A673 (cell line): ENCODE measurements at regions not wholly inside any gene's neighbourhood (a gene's known extent, or its start where the extent isn't known, plus 50 kb on each side); places are given as distances from the start of the nearest gene placed in this dataset.

Experiments used
- EZH2 ChIP-seq: fragments of 200-600 bp; sonication (generic); IDR thresholded peaks from 2 replicates; pipeline ENCODE4 v1.6.1; 2017; ENCODE audit warnings: borderline replicate concordance, low read depth, mild to moderate bottlenecking, mixed read lengths, antibody characterized with exemption, low read length; ENCODE audit not compliant: poor library complexity, severe bottlenecking
- TF ChIP-seq, protein P1 (sequence below): fragments of 300-800, 200-600 bp; sonication (generic); conservative IDR thresholded peaks from 2 replicates; pipeline ENCODE4 v1.5.1; 2017; ENCODE audit warnings: low read depth, mild to moderate bottlenecking, antibody characterized with exemption, low read length, moderate library complexity, mixed read lengths

DNA sequence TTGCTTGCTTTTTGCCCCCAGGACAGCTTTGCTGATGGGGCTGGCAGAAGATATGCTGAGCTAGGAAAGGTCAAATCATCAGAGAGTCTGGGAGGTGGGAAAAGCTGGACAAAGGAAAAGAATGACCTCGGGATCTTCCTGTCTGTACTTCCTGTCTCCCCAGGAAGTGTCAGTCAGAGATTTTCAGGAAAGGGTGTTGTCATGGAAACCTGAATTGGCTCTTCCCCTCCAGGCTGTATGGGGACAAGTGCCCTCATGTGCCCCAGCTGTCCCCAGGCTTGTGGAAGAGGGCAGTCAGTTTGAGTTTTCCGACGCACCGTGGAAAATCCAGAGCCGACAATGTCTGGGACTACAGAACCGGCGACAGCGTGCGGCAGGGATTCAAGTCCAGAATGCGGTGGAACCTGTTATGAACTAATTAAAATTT lies 122.7 kb upstream of the ZFHX3 start:
- TF ChIP-seq, protein P1, sequence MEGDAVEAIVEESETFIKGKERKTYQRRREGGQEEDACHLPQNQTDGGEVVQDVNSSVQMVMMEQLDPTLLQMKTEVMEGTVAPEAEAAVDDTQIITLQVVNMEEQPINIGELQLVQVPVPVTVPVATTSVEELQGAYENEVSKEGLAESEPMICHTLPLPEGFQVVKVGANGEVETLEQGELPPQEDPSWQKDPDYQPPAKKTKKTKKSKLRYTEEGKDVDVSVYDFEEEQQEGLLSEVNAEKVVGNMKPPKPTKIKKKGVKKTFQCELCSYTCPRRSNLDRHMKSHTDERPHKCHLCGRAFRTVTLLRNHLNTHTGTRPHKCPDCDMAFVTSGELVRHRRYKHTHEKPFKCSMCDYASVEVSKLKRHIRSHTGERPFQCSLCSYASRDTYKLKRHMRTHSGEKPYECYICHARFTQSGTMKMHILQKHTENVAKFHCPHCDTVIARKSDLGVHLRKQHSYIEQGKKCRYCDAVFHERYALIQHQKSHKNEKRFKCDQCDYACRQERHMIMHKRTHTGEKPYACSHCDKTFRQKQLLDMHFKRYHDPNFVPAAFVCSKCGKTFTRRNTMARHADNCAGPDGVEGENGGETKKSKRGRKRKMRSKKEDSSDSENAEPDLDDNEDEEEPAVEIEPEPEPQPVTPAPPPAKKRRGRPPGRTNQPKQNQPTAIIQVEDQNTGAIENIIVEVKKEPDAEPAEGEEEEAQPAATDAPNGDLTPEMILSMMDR = no peak
- no peak for TF ChIP-seq EZH2
